Vagina (tissue), 2 donors: ENCODE measurements at regions not wholly inside any gene's neighbourhood (a gene's known extent, or its start where the extent isn't known, plus 50 kb on each side); places are given as distances from the start of the nearest gene placed in this dataset.

ENCODE experiments used
- DNase-seq, 2 donors: peaks; one replicate each; pipeline ENCODE4 v3.0.0-alpha.2; 2017; ENCODE audit errors: extremely low spot score in 2 of 2
- H3K27ac ChIP-seq: fragments of 200-600 bp; sonication (generic); one replicate; pipeline ENCODE4 v1.5.1; 2019
- H3K27me3 ChIP-seq: fragments of 200-600 bp; sonication (generic); one replicate; pipeline ENCODE4 v1.5.1; 2019
- H3K36me3 ChIP-seq, 2 donors: fragments of 200-600 bp; sonication (generic); one replicate each; pipeline ENCODE4 v1.5.1; 2017 to 2019
- H3K4me1 ChIP-seq: fragments of 200-600 bp; sonication (generic); one replicate; pipeline ENCODE4 v1.5.1; 2019
- H3K4me3 ChIP-seq, 2 donors: fragments of 200-600 bp; sonication (generic); 1 replicate in 1 of 2; 2 replicates in 1 of 2; pipeline ENCODE4 v1.5.1; 2016 to 2019
- H3K9me3 ChIP-seq: fragments of 200-600 bp; sonication (generic); one replicate; pipeline ENCODE4 v1.5.1; 2019
- CTCF ChIP-seq, 3 experiments: fragments of 450-650 bp in 2 of 3; fragments of 200-600 bp in 1 of 3; sonication (generic) in 1 of 3; IDR thresholded peaks; one replicate each; pipeline ENCODE4 v1.5.1; 2017 to 2019; ENCODE audit warnings: antibody characterized with exemption in 3 of 3, mild to moderate bottlenecking in 2 of 3, moderate library complexity in 2 of 3
- POLR2A ChIP-seq, 2 donors: fragments of 450-650 bp; IDR thresholded peaks; one replicate each; pipeline ENCODE4 v1.6.1; 2017; ENCODE audit warnings: antibody characterized with exemption in 2 of 2, mild to moderate bottlenecking in 2 of 2, moderate library complexity in 2 of 2
- POLR2AphosphoS5 ChIP-seq, 2 donors: sonication (generic); formaldehyde crosslinking; IDR thresholded peaks; one replicate each; pipeline ENCODE4 v1.9.0; 2017; ENCODE audit warnings: antibody characterized with exemption in 2 of 2, mild to moderate bottlenecking in 2 of 2, low read depth in 1 of 2; ENCODE audit not compliant: insufficient read depth in 1 of 2
- intact Hi-C: fragments of 100-400 bp; cut with DNase I; formaldehyde crosslinking; loops from one replicate; pipeline ENCODE4 v1.15.1; 2023

GRCh38 chr16:86133847-86134375 is 234.9 kb downstream of the IRF8 start:
- Histone ChIP-seq H3K36me3 (no peaks in the 10 kb centered on the region), H3K27ac (no peak overlapping the region), H3K27me3 (no peaks in the 10 kb centered on the region), H3K4me1 (no peaks in the 10 kb centered on the region), H3K4me3 (no peak overlapping the region), H3K9me3 (no peaks in the 10 kb centered on the region)
- DNase-seq: no peak
- TF ChIP-seq POLR2AphosphoS5 (IDR thresholded peaks at IDR 0.05; ENCODE audit: insufficient read depth in 1 of 2, low read depth in 1 of 2) (no peak), POLR2A (IDR thresholded peaks at IDR 0.05) (no peak), CTCF (IDR thresholded peaks at IDR 0.05) (no peak)
- intact Hi-C loops: no loop called here

GRCh38 chr16:86134802-86135461 is 236.0 kb downstream of the IRF8 start:
- TF ChIP-seq POLR2AphosphoS5 (IDR thresholded peaks at IDR 0.05; ENCODE audit: insufficient read depth in 1 of 2, low read depth in 1 of 2) (no peak), POLR2A (IDR thresholded peaks at IDR 0.05) (no peak), CTCF (IDR thresholded peaks at IDR 0.05) (no peak)
- DNase-seq: no peak

GRCh38 chr16:86137359-86137758 is 238.4 kb downstream of the IRF8 start:
- intact Hi-C loops: no loop called here
- no peak for DNase-seq
- no peaks in the 10 kb centered on the region for H3K4me1 ChIP-seq
- H3K27me3 ChIP-seq: no peaks in the 10 kb centered on the region
- no peaks in the 10 kb centered on the region for H3K9me3 ChIP-seq
- H3K27ac ChIP-seq: no peak overlapping the region
- no peaks in the 10 kb centered on the region for H3K36me3 ChIP-seq
- no peak for TF ChIP-seq POLR2A (IDR thresholded peaks at IDR 0.05)
- no peak for TF ChIP-seq POLR2AphosphoS5 (IDR thresholded peaks at IDR 0.05; ENCODE audit: insufficient read depth in 1 of 2, low read depth in 1 of 2)
- TF ChIP-seq CTCF (IDR thresholded peaks at IDR 0.05): no peak
- H3K4me3 ChIP-seq: no peak overlapping the region

More at GRCh38 chr16:86134802-86135461, 236.0 kb downstream of the IRF8 start:
- intact Hi-C loops: no loop called here
- Histone ChIP-seq H3K4me1 (no peaks in the 10 kb centered on the region), H3K27me3 (no peaks in the 10 kb centered on the region), H3K4me3 (no peak overlapping the region), H3K27ac (no peak overlapping the region), H3K36me3 (no peaks in the 10 kb centered on the region), H3K9me3 (no peaks in the 10 kb centered on the region)

GRCh38 chr16:86138121-86139085 is 239.4 kb downstream of the IRF8 start:
- no peak for DNase-seq

More at GRCh38 chr16:86138121-86139085, 239.4 kb downstream of the IRF8 start:
- intact Hi-C loops: no loop called here
- Histone ChIP-seq H3K4me3 (no peak overlapping the region), H3K4me1 (no peaks in the 10 kb centered on the region), H3K9me3 (no peaks in the 10 kb centered on the region), H3K27me3 (no peaks in the 10 kb centered on the region), H3K27ac (no peak overlapping the region), H3K36me3 (no peaks in the 10 kb centered on the region)
- TF ChIP-seq POLR2AphosphoS5 (IDR thresholded peaks at IDR 0.05; ENCODE audit: insufficient read depth in 1 of 2, low read depth in 1 of 2) (no peak), POLR2A (IDR thresholded peaks at IDR 0.05) (no peak), CTCF (IDR thresholded peaks at IDR 0.05) (no peak)
